ENCODE measurements at regions not wholly inside any gene's neighbourhood (a gene's known extent, or its start where the extent isn't known, plus 50 kb on each side); places are given as distances from the start of the nearest gene placed in this dataset.

GRCh38 chr2:122966461-122966860, 1058.6 kb upstream of the CNTNAP5 start:
- Histone ChIP-seq H3K4me3 (ENCODE audit: low read depth, low read length) (no peak overlapping the region), H3K9me3 (ENCODE audit: control insufficient read depth, insufficient read depth, low read length) (no peaks in the 10 kb centered on the region; the same call in 1 of the 2 replicates), H3K27me3 (ENCODE audit: control insufficient read depth, insufficient read depth, low read length) (no peaks in the 10 kb centered on the region), H3K27ac (ENCODE audit: low read depth, low read length) (no peak overlapping the region)
- no peak for TF ChIP-seq CTCF (IDR thresholded peaks at IDR 0.05; ENCODE audit: low read depth, low read length)
- no peak for DNase-seq (ENCODE audit: low read depth, low spot score)
- POLR2A ChIA-PET, result no interaction called here
- CTCF ChIA-PET, result no interaction called here

GRCh38 chr2:122977580-122977979, 1047.5 kb upstream of the CNTNAP5 start:
- Histone ChIP-seq H3K27me3 (ENCODE audit: control insufficient read depth, insufficient read depth, low read length) (no peaks in the 10 kb centered on the region), H3K27ac (ENCODE audit: low read depth, low read length) (no peak overlapping the region), H3K4me3 (ENCODE audit: low read depth, low read length) (no peak overlapping the region), H3K9me3 (ENCODE audit: control insufficient read depth, insufficient read depth, low read length) (peaks cover 7% of the 10 kb centered on the region)
- DNase-seq (ENCODE audit: low read depth, low spot score), result no peak
- TF ChIP-seq CTCF (IDR thresholded peaks at IDR 0.05; ENCODE audit: low read depth, low read length), result no peak
- POLR2A ChIA-PET, result no interaction called here
- CTCF ChIA-PET, result no interaction called here

GRCh38 chr2:122980671-122981070, 1044.4 kb upstream of the CNTNAP5 start:
- Histone ChIP-seq H3K4me3 (ENCODE audit: low read depth, low read length) (no peak overlapping the region), H3K9me3 (ENCODE audit: control insufficient read depth, insufficient read depth, low read length) (peaks cover 7% of the 10 kb centered on the region), H3K27me3 (ENCODE audit: control insufficient read depth, insufficient read depth, low read length) (no peaks in the 10 kb centered on the region), H3K27ac (ENCODE audit: low read depth, low read length) (no peak overlapping the region)
- ChIA-PET CTCF (no interaction called here), POLR2A (no interaction called here)
- DNase-seq (ENCODE audit: low read depth, low spot score), result no peak
- no peak for TF ChIP-seq CTCF (IDR thresholded peaks at IDR 0.05; ENCODE audit: low read depth, low read length)

DNA sequence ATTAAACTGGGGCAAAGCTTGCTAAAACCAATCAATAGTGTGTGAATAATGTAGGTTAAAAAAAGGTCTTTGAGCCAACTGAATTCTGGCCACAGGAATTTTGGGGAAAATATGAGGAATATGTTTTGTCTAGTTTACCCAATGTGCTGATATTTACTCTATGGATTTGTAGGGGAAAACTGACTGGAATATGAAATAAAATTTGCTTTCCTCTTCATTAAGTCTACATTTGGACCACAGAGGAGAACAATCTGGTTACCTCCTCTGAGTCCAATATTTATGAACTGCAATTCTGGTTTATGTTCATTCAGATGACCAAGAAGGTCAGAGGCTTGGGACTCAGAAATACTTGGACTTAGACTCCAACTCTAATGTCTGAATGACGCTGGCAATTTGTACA, 1042.2 kb upstream of the CNTNAP5 start:
- POLR2A ChIA-PET, result no interaction called here
- Histone ChIP-seq H3K27ac (ENCODE audit: low read depth, low read length) (no peak overlapping the region), H3K4me3 (ENCODE audit: low read depth, low read length) (no peak overlapping the region), H3K9me3 (ENCODE audit: control insufficient read depth, insufficient read depth, low read length) (peaks cover 7% of the 10 kb centered on the region), H3K27me3 (ENCODE audit: control insufficient read depth, insufficient read depth, low read length) (no peaks in the 10 kb centered on the region)
- DNase-seq (ENCODE audit: low read depth, low spot score), result no peak
- no peak for TF ChIP-seq CTCF (IDR thresholded peaks at IDR 0.05; ENCODE audit: low read depth, low read length)
- CTCF ChIA-PET, result no interaction called here

GRCh38 chr2:122988395-122989221, 1036.5 kb upstream of the CNTNAP5 start:
- Histone ChIP-seq H3K9me3 (ENCODE audit: control insufficient read depth, insufficient read depth, low read length) (peaks cover 21% of the 10 kb centered on the region), H3K27ac (ENCODE audit: low read depth, low read length) (no peak overlapping the region), H3K4me3 (ENCODE audit: low read depth, low read length) (no peak overlapping the region), H3K27me3 (ENCODE audit: control insufficient read depth, insufficient read depth, low read length) (no peaks in the 10 kb centered on the region)
- ChIA-PET POLR2A (interaction anchor here (0.5 kb wide), 1 partner anchor 23 kb away, joined by 4 read pairs; no protein-coding TSS in a partner anchor), CTCF (no interaction called here)
- no peak for DNase-seq (ENCODE audit: low read depth, low spot score)
- no peak for TF ChIP-seq CTCF (IDR thresholded peaks at IDR 0.05; ENCODE audit: low read depth, low read length)
